Forelimb muscle (tissue), 1 donor: ENCODE measurements at regions not wholly inside any gene's neighbourhood (a gene's known extent, or its start where the extent isn't known, plus 50 kb on each side); places are given as distances from the start of the nearest gene placed in this dataset.

Source experiments
- DNase-seq: peaks from one replicate; pipeline ENCODE4 v3.0.0-alpha.2; 2013; ENCODE audit warnings: low read depth

GRCh38 chr3:194080913-194081800, 54.8 kb upstream of the HES1 start:
- DNase-seq, result no peak

GRCh38 chr3:194081826-194082225, 54.1 kb upstream of the HES1 start:
- DNase-seq, result no peak

GRCh38 chr3:194082743-194083636, 53.0 kb upstream of the HES1 start:
- DNase-seq, result peak; percentile 67

DNA sequence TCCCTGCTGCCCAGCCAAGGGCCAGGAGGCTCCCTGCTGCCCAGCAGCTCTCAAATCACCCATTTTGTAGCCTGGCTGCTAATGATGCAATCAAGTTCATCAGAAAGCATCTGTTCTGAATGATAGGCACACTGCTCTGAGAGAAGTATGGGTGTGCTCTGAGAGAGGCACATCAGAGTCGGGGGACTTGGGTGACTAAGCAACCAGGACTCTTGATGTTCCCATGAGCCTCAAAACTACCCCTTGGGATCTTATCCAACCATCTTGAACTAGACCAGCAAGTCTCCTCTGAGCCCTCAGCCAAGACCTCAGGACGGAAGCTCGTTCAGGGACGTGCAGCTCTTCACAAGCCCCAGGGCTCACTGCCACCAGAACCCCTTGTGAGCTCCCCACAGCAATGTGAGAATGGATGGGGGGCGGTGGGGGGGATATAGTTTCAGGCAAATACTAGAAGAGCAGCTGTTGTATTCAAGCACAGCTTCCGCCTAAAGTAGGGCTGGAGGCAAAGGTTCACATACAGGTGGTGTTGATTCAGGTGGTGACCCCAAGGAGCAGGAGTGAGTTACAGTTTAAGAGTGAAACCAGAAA, 52.2 kb upstream of the HES1 start:
- DNase-seq, result no peak

DNA sequence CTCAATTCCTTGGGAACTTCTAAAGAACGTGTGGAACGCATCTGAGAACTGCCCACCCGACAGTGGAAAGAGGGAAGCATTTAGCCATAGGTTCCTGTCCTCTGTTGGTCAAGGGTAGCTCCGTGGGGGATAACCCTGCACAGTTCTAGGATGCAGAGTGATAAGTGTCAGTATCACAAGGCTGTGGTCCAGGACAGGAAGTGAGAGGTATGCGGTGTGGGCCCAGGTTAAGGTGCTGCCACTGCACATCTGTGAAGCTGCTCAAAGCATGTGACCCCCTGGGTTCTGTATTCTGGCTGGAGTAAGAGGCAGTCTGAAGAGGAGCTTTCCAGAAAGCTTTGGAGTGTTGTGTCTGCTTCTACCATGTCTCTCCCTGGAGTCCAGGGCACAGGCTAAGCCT, 51.7 kb upstream of the HES1 start:
- DNase-seq, result no peak
